ENCODE measurements at regions not wholly inside any gene's neighbourhood (a gene's known extent, or its start where the extent isn't known, plus 50 kb on each side); places are given as distances from the start of the nearest gene placed in this dataset.

DNA sequence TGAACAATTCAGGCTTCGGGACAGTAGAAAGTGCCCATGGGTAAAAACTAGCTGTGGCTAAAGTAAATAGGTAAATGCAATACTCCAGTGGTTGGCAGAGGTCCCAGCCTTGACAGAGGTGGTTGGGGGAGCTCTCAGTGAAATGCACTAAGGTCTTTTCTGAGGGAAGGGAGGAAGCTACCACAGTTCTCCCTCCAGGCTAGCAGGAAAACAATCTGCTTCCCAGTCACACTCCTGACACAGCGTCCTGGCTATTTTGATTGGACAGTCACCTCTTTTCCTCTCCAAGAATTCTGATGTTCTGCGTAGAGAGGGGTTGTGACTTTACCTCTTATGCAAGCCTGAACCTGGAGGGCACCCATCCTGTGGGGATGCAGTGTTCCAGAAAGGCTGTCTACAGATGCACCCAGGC lies 128.7 kb downstream of the CYSLTR2 start:
- Histone ChIP-seq H3K27me3 (ENCODE audit: control insufficient read depth in 1 of 2, insufficient read depth in 2 of 2, low read length in 2 of 2) (no peaks in the 10 kb centered on the region), H3K27ac (ENCODE audit: low read depth, low read length) (no peak overlapping the region), H3K4me3 (ENCODE audit: low read depth in 1 of 2, low read length in 2 of 2) (no peak overlapping the region), H3K36me3 (ENCODE audit: control insufficient read depth in 1 of 2, insufficient read depth in 2 of 2, low read length in 2 of 2) (no peaks in the 10 kb centered on the region), H3K9ac (ENCODE audit: low read depth in 1 of 2, low read length in 2 of 2) (no peak overlapping the region), H3K4me1 (ENCODE audit: control insufficient read depth in 1 of 2, insufficient read depth in 2 of 2, low read length in 2 of 2) (peaks cover 0 to 4% of the 10 kb centered on the region in 2 donors), H3K9me3 (ENCODE audit: control insufficient read depth in 1 of 2, low read length in 2 of 2) (peaks cover 4 to 6% of the 10 kb centered on the region in 2 donors)

DNA sequence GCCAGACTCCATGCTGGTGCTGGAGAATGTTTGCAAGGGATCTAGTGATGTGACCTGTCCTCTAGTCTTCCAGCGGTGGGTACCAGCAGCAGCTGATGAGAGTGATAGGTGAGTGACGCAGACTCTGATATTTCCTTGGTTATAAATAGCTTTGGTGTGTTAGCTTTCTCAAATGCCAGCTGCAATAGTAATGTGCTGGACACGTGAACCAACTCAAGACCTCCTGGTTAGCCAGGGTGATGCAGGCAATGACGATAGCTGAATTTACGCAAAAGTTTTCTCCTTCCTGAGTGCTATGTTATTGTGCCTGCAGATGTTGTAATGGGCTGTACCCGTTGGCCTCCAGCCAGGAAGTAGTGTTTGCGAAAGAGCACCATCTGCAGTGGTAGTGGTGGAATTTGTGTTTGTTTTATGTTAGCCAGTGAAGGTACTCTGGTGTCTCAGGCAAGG lies 129.5 kb downstream of the CYSLTR2 start:
- peaks cover 4 to 6% of the 10 kb centered on the region in 2 donors for H3K9me3 ChIP-seq (ENCODE audit: control insufficient read depth in 1 of 2, low read length in 2 of 2)
- no peak overlapping the region for H3K4me3 ChIP-seq (ENCODE audit: low read depth in 1 of 2, low read length in 2 of 2)
- no peaks in the 10 kb centered on the region for H3K36me3 ChIP-seq (ENCODE audit: control insufficient read depth in 1 of 2, insufficient read depth in 2 of 2, low read length in 2 of 2)
- H3K27me3 ChIP-seq (ENCODE audit: control insufficient read depth in 1 of 2, insufficient read depth in 2 of 2, low read length in 2 of 2), result no peaks in the 10 kb centered on the region
- H3K9ac ChIP-seq (ENCODE audit: low read depth in 1 of 2, low read length in 2 of 2), result no peak overlapping the region
- no peak overlapping the region for H3K27ac ChIP-seq (ENCODE audit: low read depth, low read length)
- peaks cover 0 to 4% of the 10 kb centered on the region in 2 donors for H3K4me1 ChIP-seq (ENCODE audit: control insufficient read depth in 1 of 2, insufficient read depth in 2 of 2, low read length in 2 of 2)

DNA sequence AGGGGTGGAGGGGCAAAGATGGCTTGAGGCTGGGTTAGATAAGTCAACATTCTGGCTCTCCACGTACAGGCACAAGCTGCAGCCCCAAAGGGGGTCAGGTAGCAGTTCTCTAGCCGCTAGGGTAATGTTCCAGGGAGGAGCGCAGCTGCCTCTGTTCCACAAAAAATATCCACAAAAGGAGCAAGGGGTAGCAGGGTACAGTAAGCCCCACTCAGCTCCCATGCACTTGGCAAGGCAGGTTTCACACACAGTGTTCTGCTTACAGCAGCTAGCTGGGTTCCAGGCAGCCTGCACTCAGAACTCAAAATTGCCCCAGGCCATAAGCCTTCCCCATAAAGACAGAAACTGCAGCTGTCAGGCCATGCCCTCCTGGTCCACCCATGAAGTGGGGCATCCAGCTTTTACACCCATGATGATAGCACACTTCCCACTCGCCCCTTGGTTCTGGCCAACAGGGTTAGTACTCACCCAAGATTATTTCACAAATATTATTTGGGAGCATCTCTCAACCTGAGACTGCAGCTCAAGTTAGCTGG lies 130.0 kb downstream of the CYSLTR2 start:
- H3K4me1 ChIP-seq (ENCODE audit: control insufficient read depth in 1 of 2, insufficient read depth in 2 of 2, low read length in 2 of 2), result peaks cover 0 to 4% of the 10 kb centered on the region in 2 donors
- H3K36me3 ChIP-seq (ENCODE audit: control insufficient read depth in 1 of 2, insufficient read depth in 2 of 2, low read length in 2 of 2), result no peaks in the 10 kb centered on the region
- no peak overlapping the region for H3K4me3 ChIP-seq (ENCODE audit: low read depth in 1 of 2, low read length in 2 of 2)
- no peak overlapping the region for H3K27ac ChIP-seq (ENCODE audit: low read depth, low read length)
- H3K9ac ChIP-seq (ENCODE audit: low read depth in 1 of 2, low read length in 2 of 2), result no peak overlapping the region
- peaks cover 4 to 6% of the 10 kb centered on the region in 2 donors for H3K9me3 ChIP-seq (ENCODE audit: control insufficient read depth in 1 of 2, low read length in 2 of 2)
- no peaks in the 10 kb centered on the region for H3K27me3 ChIP-seq (ENCODE audit: control insufficient read depth in 1 of 2, insufficient read depth in 2 of 2, low read length in 2 of 2)

DNA sequence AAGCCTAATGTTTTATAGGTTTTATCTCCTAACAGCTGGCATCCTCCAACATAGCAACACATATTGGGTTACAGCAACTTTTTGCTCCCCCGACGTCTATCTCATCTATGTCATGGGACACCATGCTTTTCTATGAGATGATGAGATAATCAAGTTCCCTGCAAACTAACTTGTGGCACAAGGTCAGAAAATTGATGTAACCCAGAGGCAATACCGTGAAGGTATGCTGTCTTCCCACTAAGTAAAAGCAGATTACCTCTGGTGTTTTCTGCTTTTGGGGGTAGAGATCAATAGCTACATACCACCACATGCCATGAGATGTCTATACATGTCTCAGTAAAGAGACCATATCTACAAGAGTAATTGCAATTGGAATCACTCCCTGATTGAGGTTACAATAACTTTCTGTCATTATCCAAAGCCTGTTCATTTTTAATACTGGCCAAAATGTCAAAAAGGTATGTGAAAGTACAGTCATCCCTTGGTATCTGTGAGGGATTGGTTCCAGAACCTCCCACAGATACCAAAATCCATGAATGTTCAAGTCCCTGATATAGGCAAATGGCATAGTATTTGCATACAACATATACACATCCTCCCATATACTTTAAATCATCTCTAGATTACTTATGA lies 131.3 kb downstream of the CYSLTR2 start:
- Histone ChIP-seq H3K9me3 (ENCODE audit: control insufficient read depth in 1 of 2, low read length in 2 of 2) (peaks cover 4% of the 10 kb centered on the region in 2 donors), H3K27ac (ENCODE audit: low read depth, low read length) (no peak overlapping the region), H3K27me3 (ENCODE audit: control insufficient read depth in 1 of 2, insufficient read depth in 2 of 2, low read length in 2 of 2) (no peaks in the 10 kb centered on the region), H3K9ac (ENCODE audit: low read depth in 1 of 2, low read length in 2 of 2) (no peak overlapping the region), H3K36me3 (ENCODE audit: control insufficient read depth in 1 of 2, insufficient read depth in 2 of 2, low read length in 2 of 2) (no peaks in the 10 kb centered on the region), H3K4me3 (ENCODE audit: low read depth in 1 of 2, low read length in 2 of 2) (no peak overlapping the region), H3K4me1 (ENCODE audit: control insufficient read depth in 1 of 2, insufficient read depth in 2 of 2, low read length in 2 of 2) (peaks cover 0 to 4% of the 10 kb centered on the region in 2 donors)

DNA sequence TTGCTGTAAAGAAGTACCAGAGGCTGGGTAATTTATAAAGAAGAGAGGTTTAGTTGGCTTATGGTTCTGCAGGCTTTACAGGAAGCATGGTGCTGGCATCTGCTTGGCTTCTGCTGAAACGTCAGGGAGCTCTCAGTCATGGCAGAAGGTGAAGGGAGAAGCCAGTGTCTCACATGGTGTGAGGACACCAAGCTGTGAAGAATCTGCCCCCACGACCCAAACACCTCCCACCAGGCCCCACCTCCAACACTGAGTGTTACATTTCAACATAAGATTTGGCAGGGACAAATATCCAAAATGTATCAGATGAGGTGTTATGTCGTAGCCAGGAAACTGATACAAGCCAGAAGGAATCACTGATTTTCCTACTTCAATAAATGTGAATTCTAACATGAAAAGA lies 136.5 kb downstream of the CYSLTR2 start:
- Histone ChIP-seq H3K9me3 (ENCODE audit: control insufficient read depth in 1 of 2, low read length in 2 of 2) (no peaks in the 10 kb centered on the region), H3K4me3 (ENCODE audit: low read depth in 1 of 2, low read length in 2 of 2) (no peak overlapping the region), H3K36me3 (ENCODE audit: control insufficient read depth in 1 of 2, insufficient read depth in 2 of 2, low read length in 2 of 2) (no peaks in the 10 kb centered on the region), H3K9ac (ENCODE audit: low read depth in 1 of 2, low read length in 2 of 2) (no peak overlapping the region), H3K27ac (ENCODE audit: low read depth, low read length) (no peak overlapping the region), H3K4me1 (ENCODE audit: control insufficient read depth in 1 of 2, insufficient read depth in 2 of 2, low read length in 2 of 2) (no peaks in the 10 kb centered on the region), H3K27me3 (ENCODE audit: control insufficient read depth in 1 of 2, insufficient read depth in 2 of 2, low read length in 2 of 2) (no peaks in the 10 kb centered on the region)

DNA sequence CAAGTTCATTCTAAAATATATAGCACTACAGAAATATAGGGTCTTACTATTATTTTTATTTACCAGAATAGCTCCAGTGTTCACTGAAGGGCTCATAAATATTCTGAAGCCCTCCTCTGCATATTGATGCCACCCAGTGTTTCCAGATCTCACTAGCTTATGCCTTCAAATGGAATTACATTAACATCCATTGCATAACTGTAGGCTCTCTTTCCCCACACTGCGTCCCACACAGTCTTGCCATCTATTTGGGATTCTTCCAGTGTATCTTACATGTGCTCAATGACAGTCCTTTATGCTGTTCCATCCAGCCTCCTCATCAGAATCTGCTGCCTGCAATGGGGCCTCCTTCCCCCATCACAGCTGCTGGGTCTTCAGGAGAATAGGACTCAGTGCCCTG lies 137.2 kb downstream of the CYSLTR2 start:
- no peaks in the 10 kb centered on the region for H3K27me3 ChIP-seq (ENCODE audit: control insufficient read depth in 1 of 2, insufficient read depth in 2 of 2, low read length in 2 of 2)
- H3K27ac ChIP-seq (ENCODE audit: low read depth, low read length), result no peak overlapping the region
- no peaks in the 10 kb centered on the region for H3K36me3 ChIP-seq (ENCODE audit: control insufficient read depth in 1 of 2, insufficient read depth in 2 of 2, low read length in 2 of 2)
- H3K4me3 ChIP-seq (ENCODE audit: low read depth in 1 of 2, low read length in 2 of 2), result no peak overlapping the region
- H3K9ac ChIP-seq (ENCODE audit: low read depth in 1 of 2, low read length in 2 of 2), result no peak overlapping the region
- no peaks in the 10 kb centered on the region for H3K4me1 ChIP-seq (ENCODE audit: control insufficient read depth in 1 of 2, insufficient read depth in 2 of 2, low read length in 2 of 2)
- no peaks in the 10 kb centered on the region for H3K9me3 ChIP-seq (ENCODE audit: control insufficient read depth in 1 of 2, low read length in 2 of 2)

DNA sequence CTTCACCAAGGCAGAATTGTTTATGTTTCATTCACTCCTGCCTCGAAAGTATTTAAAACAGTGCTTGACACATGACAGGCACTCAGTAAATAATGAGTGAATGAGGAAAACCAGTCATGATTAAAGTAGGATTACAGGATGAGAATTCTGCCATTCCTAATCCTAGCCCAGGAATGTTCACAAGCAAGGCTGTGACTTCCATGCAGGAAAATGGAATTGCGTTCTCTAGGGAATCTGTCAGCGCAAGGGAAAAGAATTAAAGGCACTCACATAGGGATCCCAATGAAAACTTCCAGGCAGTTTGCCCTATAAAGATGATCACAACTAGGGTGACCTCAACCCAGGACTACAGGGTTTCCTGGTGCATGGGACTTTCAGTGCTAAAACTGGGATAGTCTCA lies 143.4 kb downstream of the CYSLTR2 start:
- H3K9me3 ChIP-seq (ENCODE audit: control insufficient read depth in 1 of 2, low read length in 2 of 2), result no peaks in the 10 kb centered on the region
- no peaks in the 10 kb centered on the region for H3K36me3 ChIP-seq (ENCODE audit: control insufficient read depth in 1 of 2, insufficient read depth in 2 of 2, low read length in 2 of 2)
- H3K4me3 ChIP-seq (ENCODE audit: low read depth in 1 of 2, low read length in 2 of 2), result no peak overlapping the region
- H3K27me3 ChIP-seq (ENCODE audit: control insufficient read depth in 1 of 2, insufficient read depth in 2 of 2, low read length in 2 of 2), result no peaks in the 10 kb centered on the region
- no peak overlapping the region for H3K27ac ChIP-seq (ENCODE audit: low read depth, low read length)
- H3K4me1 ChIP-seq (ENCODE audit: control insufficient read depth in 1 of 2, insufficient read depth in 2 of 2, low read length in 2 of 2), result no peaks in the 10 kb centered on the region
- no peak overlapping the region for H3K9ac ChIP-seq (ENCODE audit: low read depth in 1 of 2, low read length in 2 of 2)

DNA sequence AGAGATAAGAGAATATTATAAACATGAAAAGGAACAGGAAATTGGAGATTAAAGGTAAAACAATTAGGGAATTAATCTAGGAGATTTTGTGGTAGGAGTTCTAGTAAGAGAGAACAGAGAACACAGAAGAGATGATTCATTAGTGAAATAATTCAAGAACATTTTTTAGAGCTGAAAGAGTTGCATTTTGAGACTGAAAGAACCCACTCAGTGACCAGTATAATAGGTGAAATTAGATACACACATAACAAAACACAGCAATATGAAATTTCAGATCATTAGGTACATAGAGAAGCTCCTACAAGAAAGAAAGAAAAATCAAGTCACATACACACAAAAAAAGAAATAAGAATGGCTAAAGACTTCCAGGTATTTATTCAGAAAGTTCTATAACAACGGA lies 144.0 kb downstream of the CYSLTR2 start:
- Histone ChIP-seq H3K9ac (ENCODE audit: low read depth in 1 of 2, low read length in 2 of 2) (no peak overlapping the region), H3K4me1 (ENCODE audit: control insufficient read depth in 1 of 2, insufficient read depth in 2 of 2, low read length in 2 of 2) (no peaks in the 10 kb centered on the region), H3K27me3 (ENCODE audit: control insufficient read depth in 1 of 2, insufficient read depth in 2 of 2, low read length in 2 of 2) (no peaks in the 10 kb centered on the region), H3K27ac (ENCODE audit: low read depth, low read length) (no peak overlapping the region), H3K4me3 (ENCODE audit: low read depth in 1 of 2, low read length in 2 of 2) (no peak overlapping the region), H3K9me3 (ENCODE audit: control insufficient read depth in 1 of 2, low read length in 2 of 2) (no peaks in the 10 kb centered on the region), H3K36me3 (ENCODE audit: control insufficient read depth in 1 of 2, insufficient read depth in 2 of 2, low read length in 2 of 2) (no peaks in the 10 kb centered on the region)

DNA sequence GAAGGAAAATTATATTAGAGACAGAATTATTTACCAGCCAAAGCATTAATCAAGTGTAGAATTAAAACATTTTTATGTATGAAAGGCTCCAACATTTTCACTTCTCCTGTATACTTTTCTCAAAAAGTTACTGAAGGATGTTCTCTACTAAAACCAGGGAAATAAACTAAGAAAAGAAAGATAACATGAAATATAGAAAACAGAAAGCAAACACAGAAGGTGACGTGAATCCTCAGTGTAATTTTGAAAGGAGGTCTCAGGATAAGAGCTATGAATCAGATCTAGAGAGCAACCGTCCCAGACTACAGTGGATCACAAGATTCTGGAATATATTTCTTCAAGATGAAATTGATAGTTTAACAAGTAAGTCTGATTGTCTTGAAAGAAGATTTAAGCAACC lies 144.5 kb downstream of the CYSLTR2 start:
- no peaks in the 10 kb centered on the region for H3K9me3 ChIP-seq (ENCODE audit: control insufficient read depth in 1 of 2, low read length in 2 of 2)
- H3K4me3 ChIP-seq (ENCODE audit: low read depth in 1 of 2, low read length in 2 of 2), result no peak overlapping the region
- no peaks in the 10 kb centered on the region for H3K27me3 ChIP-seq (ENCODE audit: control insufficient read depth in 1 of 2, insufficient read depth in 2 of 2, low read length in 2 of 2)
- H3K4me1 ChIP-seq (ENCODE audit: control insufficient read depth in 1 of 2, insufficient read depth in 2 of 2, low read length in 2 of 2), result no peaks in the 10 kb centered on the region
- no peak overlapping the region for H3K27ac ChIP-seq (ENCODE audit: low read depth, low read length)
- no peak overlapping the region for H3K9ac ChIP-seq (ENCODE audit: low read depth in 1 of 2, low read length in 2 of 2)
- H3K36me3 ChIP-seq (ENCODE audit: control insufficient read depth in 1 of 2, insufficient read depth in 2 of 2, low read length in 2 of 2), result no peaks in the 10 kb centered on the region

DNA sequence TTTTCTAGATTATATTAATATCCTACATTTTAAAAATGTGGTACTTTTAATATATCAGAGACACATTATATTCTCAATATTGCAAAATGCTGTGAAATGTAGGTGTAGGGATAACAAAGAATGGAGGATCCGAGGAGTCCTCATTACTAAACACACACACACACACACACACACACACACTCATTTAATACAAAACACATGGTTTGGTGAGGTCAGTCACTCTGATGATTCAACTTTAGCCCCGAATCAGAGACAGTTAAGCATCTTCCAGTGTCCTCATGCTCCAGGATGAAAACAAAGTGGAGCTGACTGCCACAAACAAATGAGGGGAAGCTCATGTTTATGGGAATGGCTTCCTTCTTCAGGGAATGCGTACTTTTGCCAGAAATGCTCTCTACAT lies 147.5 kb downstream of the CYSLTR2 start:
- no peak overlapping the region for H3K27ac ChIP-seq (ENCODE audit: low read depth, low read length)
- no peak overlapping the region for H3K4me3 ChIP-seq (ENCODE audit: low read depth in 1 of 2, low read length in 2 of 2)
- no peaks in the 10 kb centered on the region for H3K36me3 ChIP-seq (ENCODE audit: control insufficient read depth in 1 of 2, insufficient read depth in 2 of 2, low read length in 2 of 2)
- H3K9me3 ChIP-seq (ENCODE audit: control insufficient read depth in 1 of 2, low read length in 2 of 2), result no peaks in the 10 kb centered on the region
- no peak overlapping the region for H3K9ac ChIP-seq (ENCODE audit: low read depth in 1 of 2, low read length in 2 of 2)
- H3K27me3 ChIP-seq (ENCODE audit: control insufficient read depth in 1 of 2, insufficient read depth in 2 of 2, low read length in 2 of 2), result no peaks in the 10 kb centered on the region
- H3K4me1 ChIP-seq (ENCODE audit: control insufficient read depth in 1 of 2, insufficient read depth in 2 of 2, low read length in 2 of 2), result no peaks in the 10 kb centered on the region

All from duodenal mucosa (tissue), 2 donors.